ENCODE measurements at regions not wholly inside any gene's neighbourhood (a gene's known extent, or its start where the extent isn't known, plus 50 kb on each side); places are given as distances from the start of the nearest gene placed in this dataset.
"Not testable (repeated sequence)": the region's sequence is repeated elsewhere in the genome, so short reads cannot be mapped to it uniquely, and the experiment has no call there.

- no peak for DNase-seq (ENCODE audit: low spot score)
These were observed 260.2 kb upstream of the RUNX1 start for GRCh38 chr21:35309316-35309715.

DNA sequence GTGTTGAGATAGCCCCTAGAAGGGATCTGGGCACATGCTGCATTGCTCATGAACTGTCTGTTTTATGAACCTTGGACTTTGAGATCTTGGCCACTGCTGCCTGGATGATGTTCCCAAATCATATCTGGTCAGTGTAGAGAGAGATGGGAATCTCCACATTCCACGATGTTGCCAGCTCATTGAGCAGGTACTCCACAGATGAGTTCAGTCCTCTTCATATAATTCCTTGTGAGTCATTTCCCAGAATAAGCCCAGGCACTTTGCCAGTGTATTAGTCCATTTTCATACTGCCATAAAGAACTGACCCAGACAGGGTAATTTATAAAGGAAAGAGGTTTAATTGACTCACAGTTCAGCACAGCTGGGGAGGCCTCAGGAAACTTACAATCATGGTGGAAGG lies 254.0 kb upstream of the RUNX1 start:
- no peak for DNase-seq (ENCODE audit: low spot score)

- no peak for DNase-seq (ENCODE audit: low spot score)
These were observed 249.7 kb upstream of the RUNX1 start for GRCh38 chr21:35298757-35299156.

DNA sequence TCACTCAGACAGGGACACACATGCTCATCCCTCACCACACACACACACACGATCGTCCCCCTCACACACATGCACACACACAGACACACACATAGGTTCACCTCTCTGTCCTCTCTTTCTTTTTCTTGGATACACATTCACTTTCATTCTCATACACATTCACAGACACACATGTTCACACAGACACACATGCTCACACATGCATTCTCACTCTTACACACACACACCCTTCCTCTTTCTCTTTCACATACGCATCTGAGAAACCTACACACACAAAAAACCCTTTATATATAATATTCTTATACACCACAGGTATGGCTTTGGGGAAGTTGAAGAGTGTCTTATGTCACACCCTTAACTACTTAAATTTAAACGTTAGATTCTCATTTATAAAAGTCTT lies 248.6 kb upstream of the RUNX1 start:
- no peak for DNase-seq (ENCODE audit: low spot score)

DNA sequence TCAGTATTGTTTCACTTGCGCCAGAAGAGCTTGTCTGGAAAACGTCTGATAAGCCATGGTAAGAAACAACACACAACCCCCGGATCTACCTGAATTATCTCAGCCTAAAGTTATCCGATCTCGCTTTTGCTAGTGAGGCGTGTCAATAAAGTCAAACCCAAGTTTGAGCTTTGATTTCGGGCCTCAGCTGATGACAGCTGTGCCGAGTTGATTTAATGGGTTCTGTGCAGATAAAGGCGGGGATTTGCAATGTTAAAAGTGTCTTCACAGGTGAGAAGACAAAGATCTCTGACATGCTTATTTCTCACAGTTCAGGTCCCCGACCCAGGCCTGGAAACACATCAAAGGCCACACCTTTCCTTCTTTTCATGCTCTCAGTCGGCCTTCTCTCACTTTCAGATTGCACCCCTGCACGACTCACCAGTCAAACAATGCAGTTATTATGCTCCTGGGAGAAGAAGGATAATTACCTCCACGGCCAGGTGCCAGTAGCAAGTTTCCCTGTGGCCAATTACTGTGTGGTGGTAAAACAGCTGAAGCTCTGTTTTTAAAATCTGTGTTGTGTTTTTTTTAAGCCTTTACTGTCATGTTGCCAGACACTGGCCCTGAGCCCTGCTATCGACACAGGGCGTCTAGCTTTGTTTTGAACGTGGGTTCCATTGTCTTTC lies 245.3 kb upstream of the RUNX1 start:
- no peak for DNase-seq (ENCODE audit: low spot score)

- no peak for DNase-seq (ENCODE audit: low spot score)
These were observed 243.0 kb upstream of the RUNX1 start for GRCh38 chr21:35291973-35292627.

DNA sequence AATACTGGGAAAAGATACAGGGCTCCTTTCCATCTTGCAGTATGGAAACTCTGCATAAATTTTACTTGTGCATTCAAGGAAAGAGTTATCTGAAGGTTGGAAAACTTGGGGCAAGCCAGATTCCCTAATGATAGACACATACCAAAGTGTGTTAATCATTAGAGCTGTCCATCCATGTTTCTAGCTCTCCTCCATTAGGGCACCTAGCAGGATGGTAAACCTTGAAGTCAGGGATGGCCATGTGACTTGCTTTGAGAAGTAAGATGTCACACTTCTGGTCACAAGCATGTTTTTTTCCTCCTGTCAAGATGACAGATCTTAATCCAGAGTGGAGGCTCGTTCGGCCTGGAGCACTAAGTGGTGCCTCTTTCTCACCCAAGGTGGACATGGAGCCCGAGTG lies 241.9 kb upstream of the RUNX1 start:
- no peak for DNase-seq (ENCODE audit: low spot score)

- DNase-seq (ENCODE audit: low spot score), result no peak
These were observed 239.1 kb upstream of the RUNX1 start for GRCh38 chr21:35288238-35288637.

GRCh38 chr21:35284199-35284598 lies 235.1 kb upstream of the RUNX1 start:
- no peak for DNase-seq (ENCODE audit: low spot score)

DNA sequence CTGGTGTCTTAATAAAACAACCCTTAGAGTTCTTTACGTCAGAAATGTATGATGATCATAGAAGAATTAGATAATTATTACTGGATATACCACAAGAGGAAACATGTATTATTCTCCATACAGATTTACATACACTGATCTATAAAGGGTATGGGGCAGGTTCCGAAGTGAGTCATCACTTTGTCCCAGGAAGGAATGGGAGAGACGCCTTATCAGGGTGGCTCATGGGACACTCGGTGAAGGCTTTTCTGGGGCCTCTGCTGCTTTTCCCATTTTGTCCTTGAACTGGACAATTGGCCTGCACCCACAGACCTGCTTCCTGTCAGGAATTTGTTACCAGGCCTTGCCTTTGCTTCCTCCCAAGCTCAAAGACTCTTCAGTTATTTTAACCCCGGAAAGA lies 233.8 kb upstream of the RUNX1 start:
- DNase-seq (ENCODE audit: low spot score), result no peak

DNA sequence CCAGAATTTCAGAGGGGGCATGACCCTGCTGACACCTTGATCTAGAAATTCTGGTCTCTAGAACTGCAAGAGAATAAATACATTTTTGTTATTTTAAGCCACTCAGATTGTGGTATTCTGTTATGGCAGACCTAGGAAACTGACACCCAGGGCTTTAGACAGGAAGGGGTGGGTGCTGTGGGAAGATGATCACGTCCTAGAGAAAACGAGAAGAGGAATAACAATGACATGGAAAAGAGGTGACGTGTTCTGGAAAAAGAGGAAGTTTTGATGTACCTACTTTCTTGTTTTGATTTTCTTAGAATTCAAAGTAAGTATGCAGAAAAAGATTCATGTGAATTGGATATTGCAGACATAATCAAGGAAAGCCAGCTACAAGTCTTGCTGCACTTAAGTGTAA lies 232.9 kb upstream of the RUNX1 start:
- no peak for DNase-seq (ENCODE audit: low spot score)

DNA sequence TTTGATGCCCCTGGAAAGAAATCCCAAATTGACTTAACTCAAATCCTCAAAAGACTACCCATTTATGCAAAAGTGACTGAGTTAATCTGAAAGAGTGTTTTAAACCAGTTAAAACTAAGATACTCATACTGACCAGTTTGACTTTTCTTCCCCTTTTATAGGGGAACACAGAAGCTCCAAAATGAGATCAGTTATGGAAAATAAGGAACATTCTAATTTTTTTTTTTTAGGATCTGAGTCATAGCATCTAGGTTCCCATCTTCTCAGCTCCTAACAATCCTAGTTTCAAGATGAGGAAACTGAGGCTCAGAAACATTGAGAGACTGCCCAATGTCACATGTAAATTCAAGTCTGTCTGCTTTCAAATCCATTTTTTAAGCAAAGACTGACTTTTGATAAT lies 231.1 kb upstream of the RUNX1 start:
- DNase-seq (ENCODE audit: low spot score), result no peak

- DNase-seq (ENCODE audit: low spot score), result no peak
These were observed 226.7 kb upstream of the RUNX1 start for GRCh38 chr21:35275776-35276175.

- DNase-seq (ENCODE audit: low spot score), result no peak
These were observed 225.8 kb upstream of the RUNX1 start for GRCh38 chr21:35274923-35275322.

DNA sequence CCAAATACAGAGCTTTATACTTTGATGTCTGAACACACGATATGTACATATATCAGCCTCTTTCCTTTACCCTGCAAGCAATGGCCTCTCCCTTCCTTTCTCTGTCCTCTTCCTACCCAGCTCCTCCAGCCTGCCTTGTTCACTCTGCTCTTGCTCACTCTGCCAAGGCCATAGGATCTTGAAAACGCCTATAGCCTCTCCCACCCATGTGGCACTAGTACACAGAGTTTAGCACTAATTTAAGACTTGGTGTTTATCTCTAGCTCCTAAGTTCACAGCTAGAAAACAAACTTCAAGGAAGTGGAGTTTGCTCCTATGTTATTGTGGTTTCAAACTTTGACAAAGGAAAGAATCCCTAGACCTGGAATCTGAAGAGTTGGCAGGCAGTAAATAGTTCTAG lies 225.0 kb upstream of the RUNX1 start:
- no peak for DNase-seq (ENCODE audit: low spot score)

DNA sequence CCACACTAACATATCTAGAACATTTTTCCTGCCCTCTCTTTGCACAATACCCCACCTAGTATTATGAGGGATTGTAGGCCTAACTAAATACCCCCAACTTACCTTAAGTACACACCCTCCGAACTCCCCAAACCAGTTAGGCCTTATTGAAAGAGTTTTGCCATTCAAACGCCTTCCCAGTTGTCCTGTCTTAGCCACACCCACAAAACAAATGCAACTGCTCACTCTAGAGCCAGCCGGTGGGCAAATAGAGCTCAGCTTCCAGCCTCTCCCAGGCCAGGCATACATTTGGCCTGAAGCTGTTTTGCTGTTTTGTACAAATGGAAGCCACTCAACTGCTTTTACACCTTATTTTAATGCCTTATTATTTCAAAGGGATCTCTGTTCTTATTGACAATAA lies 224.2 kb upstream of the RUNX1 start:
- no peak for DNase-seq (ENCODE audit: low spot score)

DNA sequence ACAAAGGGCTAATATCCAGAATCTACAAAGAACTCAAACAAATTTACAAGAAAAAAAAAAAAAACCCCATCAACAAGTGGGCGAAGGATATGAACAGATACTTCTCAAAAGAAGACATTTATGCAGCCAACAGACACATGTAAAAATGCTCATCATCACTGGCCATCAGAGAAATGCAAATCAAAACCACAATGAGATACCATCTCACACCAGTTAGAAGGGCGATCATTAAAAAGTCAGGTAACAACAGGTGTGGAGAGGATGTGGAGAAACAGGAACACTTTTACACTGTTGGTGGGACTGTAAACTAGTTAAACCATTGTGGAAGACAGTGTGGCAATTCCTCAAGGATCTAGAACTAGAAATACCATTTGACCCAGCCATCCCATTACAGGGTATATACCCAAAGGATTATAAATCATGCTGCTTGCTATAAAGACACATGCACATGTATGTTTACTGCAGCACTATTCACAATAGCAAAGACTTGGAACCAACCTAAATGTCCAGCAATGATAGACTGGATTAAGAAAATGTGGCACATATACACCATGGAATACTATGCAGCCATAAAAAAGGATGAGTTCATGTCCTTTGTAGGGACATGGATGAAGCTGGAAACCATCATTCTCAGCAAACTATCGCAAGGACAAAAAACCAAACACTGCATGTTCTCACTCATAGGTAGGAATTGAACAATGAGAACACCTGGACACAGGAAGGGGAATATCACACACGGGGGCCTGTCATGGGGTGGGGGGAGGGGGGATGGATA lies 222.4 kb upstream of the RUNX1 start:
- not testable (repeated sequence) for DNase-seq (ENCODE audit: low spot score)

- DNase-seq (ENCODE audit: low spot score), result no peak
These were observed 219.7 kb upstream of the RUNX1 start for GRCh38 chr21:35268817-35269216.

DNA sequence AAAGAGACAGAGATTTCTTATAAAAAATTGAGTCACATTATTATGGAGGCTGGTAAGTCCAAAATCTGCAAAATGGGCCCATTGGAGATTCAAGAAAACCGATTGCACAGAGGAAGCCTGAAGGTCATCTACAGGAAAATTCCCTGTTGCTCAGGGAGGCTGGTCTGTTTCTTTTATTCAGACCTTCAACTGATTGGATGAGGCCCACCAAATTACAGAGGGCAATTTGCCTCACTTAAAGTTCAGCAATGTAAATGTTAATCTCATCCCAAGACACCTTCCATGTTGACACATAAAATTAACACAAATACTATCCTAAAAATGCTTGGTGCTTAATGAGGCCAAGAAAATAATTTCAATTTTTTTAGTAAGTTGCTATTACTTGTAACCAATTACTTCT lies 219.2 kb upstream of the RUNX1 start:
- no peak for DNase-seq (ENCODE audit: low spot score)

DNA sequence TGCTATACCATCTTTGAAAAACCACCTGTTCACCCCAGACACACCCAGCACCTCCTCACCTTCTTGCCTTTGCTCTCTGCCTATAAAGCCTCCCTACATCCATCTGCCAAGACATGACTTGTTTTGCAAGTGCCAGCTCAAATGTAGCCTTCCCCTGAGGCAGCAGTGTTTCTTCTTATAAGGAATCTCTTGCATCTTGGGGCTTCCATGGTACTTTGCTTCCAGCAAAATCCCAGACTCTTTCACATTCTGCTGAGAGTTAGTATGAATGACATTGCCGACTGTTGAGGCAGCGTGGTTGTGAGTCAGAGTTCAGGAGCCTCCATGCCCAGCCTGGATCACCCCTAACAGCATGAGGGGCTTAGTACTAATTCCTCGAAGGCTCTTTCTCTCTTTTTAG lies 217.4 kb upstream of the RUNX1 start:
- no peak for DNase-seq (ENCODE audit: low spot score)

DNA sequence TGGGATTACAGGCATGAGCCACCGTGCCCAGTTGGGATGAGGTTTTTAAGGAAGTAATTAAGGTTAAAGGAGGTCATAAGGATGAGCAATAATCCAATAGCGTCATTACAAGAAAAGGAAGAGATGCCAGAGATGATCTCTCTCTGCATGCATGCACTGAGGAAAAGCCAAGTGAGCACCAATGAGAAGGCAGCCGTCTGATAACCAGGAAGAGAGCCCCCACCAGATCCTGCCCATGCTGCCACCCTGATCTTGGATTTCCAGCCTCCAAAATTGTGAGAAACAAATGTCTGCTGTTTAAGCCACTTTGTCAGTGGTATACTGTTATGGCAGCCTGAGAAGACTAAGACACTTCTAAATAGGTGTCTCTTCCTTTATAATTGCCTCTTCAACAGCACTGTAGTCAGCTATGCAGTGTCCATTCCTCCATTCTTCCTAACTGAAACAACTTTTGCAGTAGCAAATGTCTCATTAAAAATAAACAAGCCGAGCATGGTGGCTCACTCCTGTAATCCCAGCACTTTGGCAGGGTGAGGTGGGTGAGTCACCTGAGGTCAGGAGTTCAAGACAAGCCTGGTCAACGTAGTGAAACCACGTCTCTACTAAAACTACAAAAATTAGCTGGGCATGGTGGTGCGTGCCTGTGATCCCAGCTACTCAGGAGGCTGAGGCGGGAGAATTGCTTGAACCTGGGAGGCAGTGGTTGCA lies 216.2 kb upstream of the RUNX1 start:
- no peak for DNase-seq (ENCODE audit: low spot score)

GRCh38 chr21:35259457-35259856 lies 210.4 kb upstream of the RUNX1 start:
- DNase-seq (ENCODE audit: low spot score), result no peak

DNA sequence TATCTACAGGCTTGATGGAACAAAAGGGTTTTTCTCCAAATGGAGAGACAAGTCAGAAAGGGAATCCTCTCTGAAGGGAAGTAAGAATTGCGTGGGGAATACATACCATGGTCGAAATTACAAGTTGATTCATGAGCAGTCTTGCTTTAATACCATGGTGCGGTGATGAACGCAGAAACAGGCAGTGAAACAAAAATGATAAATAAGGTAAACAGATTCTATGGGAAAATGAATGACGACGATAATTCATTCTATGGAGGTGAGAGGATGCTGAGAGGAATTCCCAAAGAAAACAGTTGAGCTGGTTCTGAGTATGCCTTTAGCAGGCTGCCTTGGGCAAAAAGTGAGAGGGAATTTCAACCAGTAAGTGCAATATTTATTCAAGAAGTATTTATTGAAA lies 209.4 kb upstream of the RUNX1 start:
- no peak for DNase-seq (ENCODE audit: low spot score)

All from AG08396 (cell line).